Lower leg skin (tissue), 3 donors: ENCODE measurements at regions not wholly inside any gene's neighbourhood (a gene's known extent, or its start where the extent isn't known, plus 50 kb on each side); places are given as distances from the start of the nearest gene placed in this dataset.

Experiments used
- CTCF ChIP-seq, 3 donors: fragments of 450-650 bp; IDR thresholded peaks; one replicate each; pipeline ENCODE4 v1.5.1; 2016; ENCODE audit warnings: antibody characterized with exemption in 3 of 3, mild to moderate bottlenecking in 3 of 3, moderate library complexity in 2 of 3
- POLR2A ChIP-seq, 2 donors: fragments of 450-650 bp; IDR thresholded peaks; one replicate each; pipeline ENCODE4 v1.6.1; 2016 to 2017; ENCODE audit warnings: antibody characterized with exemption in 2 of 2, mild to moderate bottlenecking in 1 of 2, moderate library complexity in 1 of 2

- TF ChIP-seq CTCF (IDR thresholded peaks at IDR 0.05) (no peak), POLR2A (IDR thresholded peaks at IDR 0.05) (no peak)
These were observed 86.4 kb upstream of the PSMD7 start for GRCh38 chr16:74210245-74210644.
